HG03442 (cell line): ENCODE measurements at regions not wholly inside any gene's neighbourhood (a gene's known extent, or its start where the extent isn't known, plus 50 kb on each side); places are given as distances from the start of the nearest gene placed in this dataset.
A peak's percentile ranks its signal among the peaks of the same experiment; 100 is the strongest.

Experiments
- ATAC-seq: cut with Tn5 transposase; IDR thresholded peaks from one replicate; pipeline ENCODE4 v1.9.1; 2021; ENCODE audit warnings: mild to moderate bottlenecking, moderate library complexity; ENCODE audit not compliant: unreplicated experiment

- no peak for ATAC-seq
Measured at GRCh38 chr2:226023946-226024345, 624.4 kb downstream of the NYAP2 start.

DNA sequence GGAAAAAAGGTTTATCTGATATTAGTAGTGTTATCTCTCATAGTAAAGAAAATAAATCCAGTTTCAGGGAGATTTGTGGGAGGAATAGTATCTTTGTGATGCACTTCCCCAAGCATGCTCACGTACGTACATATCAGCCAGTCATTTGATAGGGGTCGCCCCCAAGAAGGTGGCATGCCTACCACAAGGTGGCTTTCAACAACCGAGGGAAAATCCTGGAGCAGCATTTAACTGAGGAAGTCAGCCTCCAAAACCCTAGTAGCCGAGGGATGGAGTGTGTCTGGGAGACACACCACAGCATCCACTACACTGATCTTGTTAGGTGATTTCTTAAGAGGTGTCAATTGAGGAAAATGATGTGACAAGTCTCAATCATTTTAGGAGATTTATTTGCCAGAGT lies 623.9 kb downstream of the NYAP2 start:
- no peak for ATAC-seq

DNA sequence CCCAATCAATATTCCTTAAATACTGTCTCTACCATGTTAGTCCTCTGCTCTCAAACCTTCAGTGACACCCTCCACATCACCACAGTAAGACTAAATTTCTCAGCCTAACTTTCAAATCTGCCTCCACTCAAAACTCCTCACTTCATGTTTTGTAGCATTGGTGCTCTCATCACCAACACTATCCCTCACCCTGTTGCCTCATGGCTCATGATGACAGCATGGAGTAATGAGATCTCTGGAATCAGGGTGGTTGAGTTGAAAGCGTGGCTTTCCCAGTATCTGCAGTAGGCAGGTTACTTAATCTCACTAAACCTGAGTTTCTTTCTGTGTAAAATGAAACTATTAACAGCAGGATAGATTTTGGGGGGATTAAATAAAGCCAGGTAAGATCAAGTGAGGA lies 621.4 kb downstream of the NYAP2 start:
- no peak for ATAC-seq

DNA sequence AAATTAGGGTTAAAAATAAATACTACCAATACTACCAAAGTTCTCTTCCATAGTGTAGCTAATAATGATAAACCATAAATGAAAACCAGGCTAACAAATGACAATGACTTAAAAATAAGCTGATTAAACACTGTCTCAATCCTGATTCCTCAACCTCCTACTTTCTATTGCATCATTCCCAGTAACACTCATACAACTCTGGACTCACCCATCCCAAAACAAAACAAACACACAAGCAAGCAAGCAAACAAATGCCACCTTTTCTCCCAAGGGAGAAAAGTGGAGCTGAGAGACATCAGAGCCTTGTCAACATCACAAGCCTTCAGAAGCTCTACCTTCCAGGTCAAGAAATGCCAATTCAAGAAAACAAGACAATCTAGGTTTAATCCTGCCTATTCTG lies 620.7 kb downstream of the NYAP2 start:
- no peak for ATAC-seq

DNA sequence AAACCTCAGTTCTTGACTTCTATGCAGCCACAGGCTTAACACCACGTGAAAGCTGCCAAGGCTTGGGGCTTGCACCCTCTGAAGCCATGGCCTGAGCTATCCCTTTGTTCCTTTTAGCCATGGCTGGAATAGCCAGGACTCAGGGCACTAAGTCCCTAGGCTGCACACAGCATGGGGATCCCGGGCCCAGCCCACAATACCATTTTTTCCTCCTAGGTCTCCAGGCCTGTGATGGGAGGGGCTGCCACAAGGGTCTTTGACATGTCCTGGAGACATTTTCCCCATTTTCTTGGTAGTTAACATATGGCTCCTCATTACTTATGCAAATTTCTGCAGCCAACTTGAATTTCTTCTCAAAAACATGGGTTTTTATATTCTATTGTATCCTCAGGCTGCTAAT lies 619.1 kb downstream of the NYAP2 start:
- ATAC-seq = no peak

DNA sequence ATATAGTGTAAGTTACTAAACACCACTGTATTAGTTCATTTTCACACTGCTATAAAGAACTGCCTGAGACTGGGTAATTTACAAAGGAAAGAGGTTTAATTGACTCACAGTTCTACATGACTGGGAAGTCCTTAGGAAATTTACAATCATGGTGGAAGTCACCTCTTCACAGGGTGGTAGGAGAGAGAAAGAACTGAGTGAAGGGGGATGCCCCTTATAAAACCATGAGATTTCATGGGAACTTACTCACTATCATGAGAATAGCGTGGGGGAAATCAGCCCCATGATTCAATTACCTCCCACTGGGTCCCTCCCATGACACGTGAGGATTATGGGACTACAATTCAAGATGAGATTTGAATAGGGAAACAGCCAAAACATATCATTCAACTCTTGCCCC lies 618.0 kb downstream of the NYAP2 start:
- ATAC-seq = no peak

- no peak for ATAC-seq
Measured at GRCh38 chr2:226017107-226017506, 617.6 kb downstream of the NYAP2 start.

GRCh38 chr2:226011716-226012450 lies 612.4 kb downstream of the NYAP2 start:
- ATAC-seq = no peak

GRCh38 chr2:226002438-226002837 lies 602.9 kb downstream of the NYAP2 start:
- ATAC-seq = peak; percentile 76

DNA sequence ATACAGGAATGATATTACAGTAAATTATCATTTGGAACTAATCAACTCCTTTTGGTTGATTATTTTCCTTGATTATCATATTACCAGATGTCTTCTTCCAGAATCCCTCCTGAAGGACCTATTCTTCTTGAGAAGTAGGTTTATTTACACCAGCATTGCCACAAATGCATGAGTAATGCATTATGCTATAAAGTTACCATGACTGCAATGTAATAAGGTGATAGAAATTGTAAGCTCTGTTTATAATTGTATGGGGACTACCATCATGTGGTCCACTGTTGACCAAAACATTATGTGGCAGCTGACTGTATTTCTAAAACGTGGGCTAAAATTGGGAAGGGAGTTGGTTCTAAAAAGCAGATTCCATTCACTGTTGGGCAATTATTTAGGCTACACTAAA lies 602.2 kb downstream of the NYAP2 start:
- no peak for ATAC-seq

DNA sequence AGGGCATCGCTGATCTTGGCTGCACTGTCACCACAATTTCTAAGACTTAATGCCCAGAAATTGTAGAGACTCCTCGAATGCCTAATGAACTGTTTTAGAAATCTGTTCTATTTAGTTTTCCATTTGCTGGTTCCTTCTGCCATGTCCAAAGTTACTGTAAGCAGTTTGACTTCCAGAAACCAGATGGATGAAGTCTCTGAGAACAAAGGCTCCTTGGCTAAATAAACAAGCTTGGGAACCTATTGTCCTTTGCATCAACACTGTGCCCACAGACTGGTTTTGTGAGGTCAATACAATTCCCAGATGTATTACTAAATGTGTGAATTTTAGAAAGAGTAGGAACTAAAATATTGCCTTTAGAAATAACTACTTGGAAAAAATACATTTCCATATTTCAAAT lies 600.2 kb downstream of the NYAP2 start:
- ATAC-seq = no peak

DNA sequence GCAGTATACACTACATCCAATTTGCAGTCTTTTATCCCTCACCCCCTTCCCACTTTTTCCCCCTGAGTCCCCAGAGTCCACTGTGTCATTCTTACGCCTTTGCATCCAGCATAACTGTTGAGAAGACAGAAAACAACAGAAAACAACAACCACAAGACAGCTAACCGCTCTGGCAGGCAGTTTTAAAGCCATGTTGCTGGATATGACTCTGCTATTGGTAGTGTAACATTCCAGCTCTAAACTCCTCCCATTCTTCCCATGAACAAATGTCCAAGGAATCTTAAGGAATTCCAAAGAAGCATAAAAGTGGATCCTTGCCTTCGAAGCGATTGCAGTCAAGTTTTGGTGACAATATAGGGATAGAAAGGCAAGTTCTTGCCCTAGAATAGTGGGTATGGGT lies 599.1 kb downstream of the NYAP2 start:
- ATAC-seq = no peak

DNA sequence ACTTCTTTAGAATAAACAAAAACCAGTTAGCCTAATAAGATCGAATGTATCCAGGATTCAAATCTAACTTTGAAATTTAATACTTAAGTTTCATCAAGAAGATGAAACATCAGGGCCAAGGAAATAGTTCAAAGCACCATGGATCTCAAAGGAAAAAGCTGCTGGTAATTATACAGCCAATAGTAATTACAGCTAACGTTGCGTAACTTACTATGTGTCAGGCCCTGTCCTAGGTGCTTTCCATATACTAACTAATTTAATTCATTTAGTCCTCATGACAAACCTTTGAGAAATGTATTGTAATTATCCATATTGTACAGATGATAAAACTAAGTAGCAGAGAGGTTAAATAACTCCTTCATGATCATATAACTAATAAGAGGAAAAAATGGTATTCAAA lies 598.6 kb downstream of the NYAP2 start:
- ATAC-seq = no peak

GRCh38 chr2:225996462-225996828 lies 596.9 kb downstream of the NYAP2 start:
- no peak for ATAC-seq

DNA sequence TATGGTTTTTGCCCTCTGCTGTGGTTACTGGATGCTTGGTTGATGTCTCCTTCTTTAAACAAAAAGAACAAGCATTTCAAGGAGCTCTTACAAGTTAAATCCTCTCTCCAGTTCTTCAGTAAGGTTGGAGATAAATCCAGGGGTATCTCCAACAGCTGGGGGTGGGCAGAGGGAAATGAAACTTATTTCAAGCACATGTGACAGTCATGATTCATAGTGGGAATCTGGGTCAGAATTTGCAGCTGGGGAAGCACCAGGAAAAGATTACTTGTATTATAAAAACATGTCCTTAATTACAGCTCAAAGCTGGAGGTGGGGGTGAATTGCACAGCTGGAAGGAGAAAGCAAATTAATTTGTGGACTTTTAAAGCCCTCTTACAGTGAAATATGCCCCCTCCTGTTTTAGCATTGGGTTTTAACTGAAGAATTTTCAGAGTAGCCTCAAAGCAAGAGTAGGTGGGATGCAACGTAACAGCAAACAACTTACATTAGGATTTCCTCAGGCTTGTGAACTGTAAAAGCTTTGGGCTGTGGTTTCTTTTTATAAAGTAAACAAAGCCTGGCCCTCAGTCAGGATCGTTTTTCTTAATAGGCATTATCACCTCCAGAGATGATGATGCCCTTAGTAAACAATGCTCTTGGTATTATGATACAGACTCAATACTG lies 596.4 kb downstream of the NYAP2 start:
- no peak for ATAC-seq

- ATAC-seq = no peak
Measured at GRCh38 chr2:225994748-225995405, 595.4 kb downstream of the NYAP2 start.

DNA sequence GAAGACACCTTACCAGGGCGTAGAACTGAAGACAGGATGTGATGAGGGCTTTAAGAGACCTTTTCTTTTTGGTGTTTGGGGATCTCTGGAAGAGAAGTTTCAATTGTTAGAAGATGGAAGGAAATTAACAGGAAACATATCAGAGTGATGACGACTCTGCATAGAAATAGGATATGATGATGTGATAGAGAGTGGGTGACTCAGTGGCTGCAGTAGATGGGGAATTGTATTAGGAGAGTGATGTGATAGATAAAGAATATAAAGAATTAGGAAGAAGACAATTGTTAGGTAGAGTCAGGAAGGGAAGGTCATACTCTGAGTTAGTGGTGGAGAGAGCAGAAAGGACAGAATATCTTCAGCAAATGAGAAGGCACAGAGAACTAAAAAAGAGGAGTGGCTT lies 593.9 kb downstream of the NYAP2 start:
- no peak for ATAC-seq

- no peak for ATAC-seq
Measured at GRCh38 chr2:225989809-225990208, 590.3 kb downstream of the NYAP2 start.

- no peak for ATAC-seq
Measured at GRCh38 chr2:225980372-225980771, 580.9 kb downstream of the NYAP2 start.

DNA sequence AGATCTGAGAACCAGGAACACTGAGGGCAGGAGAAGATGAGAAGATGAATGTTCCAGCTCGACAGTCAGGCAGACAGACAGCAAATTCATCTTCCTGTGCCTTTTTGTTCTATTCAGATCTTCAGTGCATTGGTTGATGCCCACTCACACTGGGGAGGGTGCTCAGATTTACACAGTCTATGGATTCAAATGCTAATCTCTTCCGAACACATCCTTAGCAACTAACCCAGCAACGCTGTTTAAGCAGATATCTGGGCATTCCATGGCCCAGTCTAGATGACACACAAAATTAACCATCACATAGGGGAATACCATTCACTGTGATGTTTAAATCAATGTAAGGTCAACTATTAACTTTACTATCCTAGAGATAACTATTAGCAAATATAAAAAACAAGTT lies 571.9 kb downstream of the NYAP2 start:
- no peak for ATAC-seq

DNA sequence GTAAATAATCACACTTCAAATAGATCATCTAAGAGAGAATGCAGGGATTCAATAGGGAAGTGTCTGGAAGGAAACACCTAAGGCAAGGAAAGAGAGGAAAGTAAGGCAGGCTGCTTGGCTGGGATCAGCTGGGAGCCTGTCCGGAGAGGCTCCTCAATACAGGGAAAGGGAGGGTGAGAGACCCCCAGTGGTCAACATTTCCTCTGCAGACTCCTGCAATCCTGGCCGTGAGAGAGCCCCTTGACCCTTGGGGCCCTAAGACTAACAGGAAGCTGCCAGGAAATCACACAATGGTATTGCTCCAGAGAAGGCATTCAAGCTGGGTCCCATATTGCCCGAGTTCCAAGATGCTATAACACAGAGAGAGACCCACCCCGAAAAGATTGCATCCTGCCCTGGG lies 549.4 kb downstream of the NYAP2 start:
- ATAC-seq = no peak

- ATAC-seq = no peak
Measured at GRCh38 chr2:225938991-225939390, 539.5 kb downstream of the NYAP2 start.
